ENCODE measurements at regions not wholly inside any gene's neighbourhood (a gene's known extent, or its start where the extent isn't known, plus 50 kb on each side); places are given as distances from the start of the nearest gene placed in this dataset.
A peak's percentile ranks its signal among the peaks of the same experiment; 100 is the strongest.

GRCh38 chr6:74870403-74870802, 335.4 kb downstream of the COL12A1 start:
- Histone ChIP-seq H3K27me3 (ENCODE audit: control insufficient read depth, insufficient read depth, low read length) (no peaks in the 10 kb centered on the region), H3K27ac (ENCODE audit: low read depth, low read length) (no peak overlapping the region), H3K4me1 (ENCODE audit: control insufficient read depth, insufficient read depth, low read length) (no peaks in the 10 kb centered on the region)

GRCh38 chr6:74867291-74867690, 338.6 kb downstream of the COL12A1 start:
- no peak overlapping the region for H3K27ac ChIP-seq (ENCODE audit: low read depth, low read length)
- no peaks in the 10 kb centered on the region for H3K27me3 ChIP-seq (ENCODE audit: control insufficient read depth, insufficient read depth, low read length)
- no peaks in the 10 kb centered on the region for H3K36me3 ChIP-seq (ENCODE audit: control insufficient read depth, insufficient read depth, low read length)
- H3K9ac ChIP-seq (ENCODE audit: low read length), result no peak overlapping the region
- no peaks in the 10 kb centered on the region for H3K4me1 ChIP-seq (ENCODE audit: control insufficient read depth, insufficient read depth, low read length)
- H3K4me3 ChIP-seq (ENCODE audit: low read length), result no peak overlapping the region

More at GRCh38 chr6:74870403-74870802, 335.4 kb downstream of the COL12A1 start:
- H3K36me3 ChIP-seq (ENCODE audit: control insufficient read depth, insufficient read depth, low read length), result no peaks in the 10 kb centered on the region
- H3K9ac ChIP-seq (ENCODE audit: low read length), result no peak overlapping the region
- H3K4me3 ChIP-seq (ENCODE audit: low read length), result no peak overlapping the region

GRCh38 chr6:74863968-74864367, 341.9 kb downstream of the COL12A1 start:
- Histone ChIP-seq H3K4me1 (ENCODE audit: control insufficient read depth, insufficient read depth, low read length) (no peaks in the 10 kb centered on the region), H3K27me3 (ENCODE audit: control insufficient read depth, insufficient read depth, low read length) (no peaks in the 10 kb centered on the region), H3K9ac (ENCODE audit: low read length) (no peak overlapping the region), H3K4me3 (ENCODE audit: low read length) (no peak overlapping the region), H3K27ac (ENCODE audit: low read depth, low read length) (no peak overlapping the region), H3K36me3 (ENCODE audit: control insufficient read depth, insufficient read depth, low read length) (no peaks in the 10 kb centered on the region)

GRCh38 chr6:74860456-74860855, 345.4 kb downstream of the COL12A1 start:
- Histone ChIP-seq H3K4me3 (ENCODE audit: low read length) (no peak overlapping the region), H3K9ac (ENCODE audit: low read length) (no peak overlapping the region), H3K27me3 (ENCODE audit: control insufficient read depth, insufficient read depth, low read length) (no peaks in the 10 kb centered on the region), H3K36me3 (ENCODE audit: control insufficient read depth, insufficient read depth, low read length) (no peaks in the 10 kb centered on the region), H3K4me1 (ENCODE audit: control insufficient read depth, insufficient read depth, low read length) (no peaks in the 10 kb centered on the region), H3K27ac (ENCODE audit: low read depth, low read length) (no peak overlapping the region)

- Histone ChIP-seq H3K4me1 (ENCODE audit: control insufficient read depth, insufficient read depth, low read length) (no peaks in the 10 kb centered on the region), H3K27me3 (ENCODE audit: control insufficient read depth, insufficient read depth, low read length) (no peaks in the 10 kb centered on the region), H3K27ac (ENCODE audit: low read depth, low read length) (no peak overlapping the region), H3K36me3 (ENCODE audit: control insufficient read depth, insufficient read depth, low read length) (no peaks in the 10 kb centered on the region), H3K4me3 (ENCODE audit: low read length) (no peak overlapping the region), H3K9ac (ENCODE audit: low read length) (no peak overlapping the region)
Measured at GRCh38 chr6:74857157-74857556, 348.7 kb downstream of the COL12A1 start.

GRCh38 chr6:74853991-74854390, 351.9 kb downstream of the COL12A1 start:
- no peak overlapping the region for H3K27ac ChIP-seq (ENCODE audit: low read depth, low read length)
- H3K4me1 ChIP-seq (ENCODE audit: control insufficient read depth, insufficient read depth, low read length), result no peaks in the 10 kb centered on the region
- no peak overlapping the region for H3K9ac ChIP-seq (ENCODE audit: low read length)
- no peaks in the 10 kb centered on the region for H3K36me3 ChIP-seq (ENCODE audit: control insufficient read depth, insufficient read depth, low read length)
- H3K27me3 ChIP-seq (ENCODE audit: control insufficient read depth, insufficient read depth, low read length), result no peaks in the 10 kb centered on the region
- H3K4me3 ChIP-seq (ENCODE audit: low read length), result no peak overlapping the region

GRCh38 chr6:74851596-74851995, 354.3 kb downstream of the COL12A1 start:
- Histone ChIP-seq H3K36me3 (ENCODE audit: control insufficient read depth, insufficient read depth, low read length) (no peaks in the 10 kb centered on the region), H3K4me1 (ENCODE audit: control insufficient read depth, insufficient read depth, low read length) (no peaks in the 10 kb centered on the region), H3K27me3 (ENCODE audit: control insufficient read depth, insufficient read depth, low read length) (no peaks in the 10 kb centered on the region), H3K9ac (ENCODE audit: low read length) (no peak overlapping the region), H3K4me3 (ENCODE audit: low read length) (no peak overlapping the region), H3K27ac (ENCODE audit: low read depth, low read length) (no peak overlapping the region)

- Histone ChIP-seq H3K4me3 (ENCODE audit: low read length) (no peak overlapping the region), H3K36me3 (ENCODE audit: control insufficient read depth, insufficient read depth, low read length) (no peaks in the 10 kb centered on the region), H3K27ac (ENCODE audit: low read depth, low read length) (no peak overlapping the region), H3K4me1 (ENCODE audit: control insufficient read depth, insufficient read depth, low read length) (no peaks in the 10 kb centered on the region), H3K9ac (ENCODE audit: low read length) (no peak overlapping the region), H3K27me3 (ENCODE audit: control insufficient read depth, insufficient read depth, low read length) (no peaks in the 10 kb centered on the region)
Measured at GRCh38 chr6:74840953-74841352, 364.9 kb downstream of the COL12A1 start.

GRCh38 chr6:74834967-74835366, 370.9 kb downstream of the COL12A1 start:
- H3K27me3 ChIP-seq (ENCODE audit: control insufficient read depth, insufficient read depth, low read length), result no peaks in the 10 kb centered on the region
- H3K9ac ChIP-seq (ENCODE audit: low read length), result no peak overlapping the region
- no peak overlapping the region for H3K4me3 ChIP-seq (ENCODE audit: low read length)
- H3K27ac ChIP-seq (ENCODE audit: low read depth, low read length), result no peak overlapping the region
- H3K36me3 ChIP-seq (ENCODE audit: control insufficient read depth, insufficient read depth, low read length), result no peaks in the 10 kb centered on the region
- no peaks in the 10 kb centered on the region for H3K4me1 ChIP-seq (ENCODE audit: control insufficient read depth, insufficient read depth, low read length)

GRCh38 chr6:74826263-74826662, 379.6 kb downstream of the COL12A1 start:
- Histone ChIP-seq H3K9ac (ENCODE audit: low read length) (no peak overlapping the region), H3K4me3 (ENCODE audit: low read length) (no peak overlapping the region), H3K27ac (ENCODE audit: low read depth, low read length) (no peak overlapping the region)

GRCh38 chr6:74814440-74814839, 391.4 kb downstream of the COL12A1 start:
- no peak overlapping the region for H3K9ac ChIP-seq (ENCODE audit: low read length)
- H3K36me3 ChIP-seq (ENCODE audit: control insufficient read depth, insufficient read depth, low read length), result no peaks in the 10 kb centered on the region
- no peaks in the 10 kb centered on the region for H3K27me3 ChIP-seq (ENCODE audit: control insufficient read depth, insufficient read depth, low read length)
- H3K4me1 ChIP-seq (ENCODE audit: control insufficient read depth, insufficient read depth, low read length), result no peaks in the 10 kb centered on the region
- no peak overlapping the region for H3K4me3 ChIP-seq (ENCODE audit: low read length)
- no peak overlapping the region for H3K27ac ChIP-seq (ENCODE audit: low read depth, low read length)

More at GRCh38 chr6:74826263-74826662, 379.6 kb downstream of the COL12A1 start:
- Histone ChIP-seq H3K27me3 (ENCODE audit: control insufficient read depth, insufficient read depth, low read length) (no peaks in the 10 kb centered on the region), H3K36me3 (ENCODE audit: control insufficient read depth, insufficient read depth, low read length) (no peaks in the 10 kb centered on the region), H3K4me1 (ENCODE audit: control insufficient read depth, insufficient read depth, low read length) (no peaks in the 10 kb centered on the region)

GRCh38 chr6:74807674-74808073, 398.2 kb downstream of the COL12A1 start:
- no peak overlapping the region for H3K27ac ChIP-seq (ENCODE audit: low read depth, low read length)
- H3K27me3 ChIP-seq (ENCODE audit: control insufficient read depth, insufficient read depth, low read length), result no peaks in the 10 kb centered on the region
- H3K36me3 ChIP-seq (ENCODE audit: control insufficient read depth, insufficient read depth, low read length), result no peaks in the 10 kb centered on the region
- H3K4me1 ChIP-seq (ENCODE audit: control insufficient read depth, insufficient read depth, low read length), result no peaks in the 10 kb centered on the region
- no peak overlapping the region for H3K4me3 ChIP-seq (ENCODE audit: low read length)
- no peak overlapping the region for H3K9ac ChIP-seq (ENCODE audit: low read length)

GRCh38 chr6:74805916-74806696, 399.7 kb downstream of the COL12A1 start:
- no peak overlapping the region for H3K4me3 ChIP-seq (ENCODE audit: low read length)
- no peak overlapping the region for H3K9ac ChIP-seq (ENCODE audit: low read length)
- no peaks in the 10 kb centered on the region for H3K4me1 ChIP-seq (ENCODE audit: control insufficient read depth, insufficient read depth, low read length)
- peak overlapping the region; percentile 18 for H3K27ac ChIP-seq (ENCODE audit: low read depth, low read length)
- no peaks in the 10 kb centered on the region for H3K27me3 ChIP-seq (ENCODE audit: control insufficient read depth, insufficient read depth, low read length)
- no peaks in the 10 kb centered on the region for H3K36me3 ChIP-seq (ENCODE audit: control insufficient read depth, insufficient read depth, low read length)
